GM12878 (cell line): ENCODE measurements at regions not wholly inside any gene's neighbourhood (a gene's known extent, or its start where the extent isn't known, plus 50 kb on each side); places are given as distances from the start of the nearest gene placed in this dataset.

Source experiments
- ATAC-seq: fragments of 200-7000 bp; cut with Tn5 transposase; 3 replicates; pipeline ENCODE4 v1.9.1; 2020; ENCODE audit warnings: mild to moderate bottlenecking, moderate library complexity
- BruUV-seq: library from RNA; stranded (reverse); fragments of 400-500 nt; replicated peaks from 2 replicates; lab custom pipeline; 2021; lab: Mats Ljungman, UMichigan
- CTCF ChIA-PET: fragments of 300-600 bp; sonication (Branson Sonifier 250); formaldehyde crosslinking; extraction: SDS; loops from one replicate; lab custom pipeline; 2021; ENCODE audit warnings: inconsistent platforms; lab: Yijun Ruan, JAX
- POLR2A ChIA-PET: fragments of 350-600 bp; formaldehyde crosslinking; extraction: SDS; loops from one replicate; lab custom pipeline; 2021; ENCODE audit warnings: inconsistent platforms; lab: Charles Lee
- RAD21 ChIA-PET: fragments of 300-600 bp; sonication (Branson Sonifier 250); formaldehyde crosslinking; loops from one replicate; lab custom pipeline; 2023; ENCODE audit warnings: antibody characterized with exemption; ENCODE audit not compliant: unreplicated experiment; lab: Charles Lee
- SMC1A ChIA-PET: fragments of 300-600 bp; sonication (Branson Sonifier 250); formaldehyde crosslinking; loops from one replicate; lab custom pipeline; 2023; ENCODE audit not compliant: unreplicated experiment, uncharacterized antibody; lab: Charles Lee
- DNase-seq: peaks from one replicate; pipeline ENCODE4 v3.0.0-alpha.2; 2011; ENCODE audit warnings: low read depth, low spot score
- FAIRE-seq: peaks from 3 replicates; lab custom pipeline; 2011; peaks lifted over from hg19 to GRCh38; lab: Jason Lieb, UNC
- H2AFZ ChIP-seq: 2 replicates; pipeline ENCODE4 v1.6.0; 2011; ENCODE audit warnings: low read depth, low read length, control low read depth; ENCODE audit not compliant: control insufficient read depth
- H3K27ac ChIP-seq: 2 replicates; pipeline ENCODE4 v1.5.1; 2011; ENCODE audit warnings: control low read depth; ENCODE audit not compliant: control insufficient read depth, insufficient read depth
- H3K27me3 ChIP-seq, 2 experiments: replicated peaks in 1 of 2; 2 replicates each; pipeline versions ENCODE4 v1.6.0 to v1.6.1; 2011; ENCODE audit warnings: low read length in 1 of 2; ENCODE audit not compliant: control insufficient read depth in 2 of 2, insufficient read depth in 2 of 2
- H3K36me3 ChIP-seq, 2 experiments: 2 replicates each; pipeline ENCODE4 v1.5.1; 2011; ENCODE audit warnings: low read length in 1 of 2; ENCODE audit not compliant: control insufficient read depth in 2 of 2, insufficient read depth in 2 of 2
- H3K4me1 ChIP-seq: 2 replicates; pipeline ENCODE4 v1.6.1; 2011; ENCODE audit warnings: mild to moderate bottlenecking, low read length, moderate library complexity, mixed read lengths; ENCODE audit not compliant: control insufficient read depth, insufficient read depth
- H3K4me2 ChIP-seq: 2 replicates; pipeline ENCODE4 v1.6.0; 2011; ENCODE audit warnings: control low read depth; ENCODE audit not compliant: control insufficient read depth, insufficient read depth
- H3K4me3 ChIP-seq: fragments of 200-600 bp; sonication (generic); 2 replicates; pipeline ENCODE4 v1.5.1; 2016
- H3K79me2 ChIP-seq: 2 replicates; pipeline ENCODE4 v1.6.0; 2011; ENCODE audit warnings: low read length; ENCODE audit not compliant: control insufficient read depth, insufficient read depth
- H3K9ac ChIP-seq: 2 replicates; pipeline ENCODE4 v1.8.0; 2011; ENCODE audit warnings: low read length, control low read depth, mixed read lengths; ENCODE audit not compliant: control insufficient read depth, insufficient read depth
- H3K9me3 ChIP-seq: replicated peaks from 3 replicates; pipeline ENCODE4 v1.5.1; 2011; ENCODE audit warnings: mild to moderate bottlenecking, low read length; ENCODE audit not compliant: control insufficient read depth, insufficient read depth
- H4K20me1 ChIP-seq: 2 replicates; pipeline ENCODE4 v1.6.0; 2011; ENCODE audit not compliant: control insufficient read depth, insufficient read depth
- CREM ChIP-seq: IDR thresholded peaks from 2 replicates; pipeline ENCODE4 v1.6.1; 2014; ENCODE audit warnings: antibody characterized with exemption, low read depth
- ETV6 ChIP-seq, 2 experiments: fragments of 450-650 bp in 1 of 2; IDR thresholded peaks in 1 of 2; conservative IDR thresholded peaks in 1 of 2; 2 replicates each; pipeline ENCODE4 v1.6.1; 2014; ENCODE audit warnings: antibody characterized with exemption in 1 of 2, borderline replicate concordance in 1 of 2, low read depth in 1 of 2, mild to moderate bottlenecking in 1 of 2, moderate library complexity in 1 of 2
- EZH2 ChIP-seq: IDR thresholded peaks from 2 replicates; pipeline ENCODE4 v1.6.1; 2012; ENCODE audit warnings: low read depth, mild to moderate bottlenecking, control low read depth, inconsistent platforms, low read length, borderline replicate concordance; ENCODE audit not compliant: control insufficient read depth
- IRF4 ChIP-seq: IDR thresholded peaks from 2 replicates; pipeline ENCODE4 v1.6.1; 2011; ENCODE audit warnings: low read depth, low read length
- JUND ChIP-seq: IDR thresholded peaks from 2 replicates; pipeline ENCODE4 v1.6.1; 2012; ENCODE audit warnings: low read depth, mild to moderate bottlenecking, low read length, improper control_type of control experiment, moderate library complexity
- NKRF ChIP-seq: fragments of 450-650 bp; conservative IDR thresholded peaks from 2 replicates; pipeline ENCODE4 v1.6.1; 2017; ENCODE audit warnings: mild to moderate bottlenecking, moderate library complexity
- NR2C1 ChIP-seq: fragments of 450-650 bp; IDR thresholded peaks from 2 replicates; pipeline ENCODE4 v1.6.1; 2017; ENCODE audit warnings: antibody characterized with exemption, mild to moderate bottlenecking, moderate library complexity
- ZNF24 ChIP-seq: fragments of 450-650 bp; IDR thresholded peaks from 2 replicates; pipeline ENCODE4 v1.6.1; 2017; ENCODE audit warnings: antibody characterized with exemption, mild to moderate bottlenecking
- ZNF384 ChIP-seq: IDR thresholded peaks from 2 replicates; pipeline ENCODE4 v1.6.1; 2012; ENCODE audit warnings: low read depth, mild to moderate bottlenecking, low read length, improper control_type of control experiment, borderline replicate concordance
- WGBS: methylation state at CpG from one replicate; pipeline ENCODE4 v1.1.6; 2016; ENCODE audit warnings: low lambda C conversion rate; ENCODE audit not compliant: insufficient replicate concordance, insufficient coverage; ENCODE audit errors: missing lambda C conversion rate; 5-methylcytosine and 5-hydroxymethylcytosine counted together
- in situ Hi-C: fragments of 300-500 bp; cut with MboI; formaldehyde crosslinking; loops from 9 replicates; pipeline ENCODE4 v1.14.3; 2018; ENCODE audit warnings: mixed read lengths
- intact Hi-C: fragments of 100-400 bp; cut with micrococcal nuclease; formaldehyde crosslinking; loops from one replicate; pipeline ENCODE4 v1.14.2; 2022; ENCODE audit not compliant: unreplicated experiment
- TF ChIP-seq, protein P1 (sequence below): fragments of 450-650 bp; IDR thresholded peaks from 2 replicates; pipeline ENCODE4 v1.6.1; 2017; ENCODE audit warnings: mild to moderate bottlenecking, low read depth, inconsistent platforms; ENCODE audit not compliant: poor library complexity, severe bottlenecking
- TF ChIP-seq, protein P2 (sequence below): fragments of 450-650 bp; IDR thresholded peaks from 2 replicates; pipeline ENCODE4 v1.6.1; 2017; ENCODE audit warnings: mild to moderate bottlenecking

DNA sequence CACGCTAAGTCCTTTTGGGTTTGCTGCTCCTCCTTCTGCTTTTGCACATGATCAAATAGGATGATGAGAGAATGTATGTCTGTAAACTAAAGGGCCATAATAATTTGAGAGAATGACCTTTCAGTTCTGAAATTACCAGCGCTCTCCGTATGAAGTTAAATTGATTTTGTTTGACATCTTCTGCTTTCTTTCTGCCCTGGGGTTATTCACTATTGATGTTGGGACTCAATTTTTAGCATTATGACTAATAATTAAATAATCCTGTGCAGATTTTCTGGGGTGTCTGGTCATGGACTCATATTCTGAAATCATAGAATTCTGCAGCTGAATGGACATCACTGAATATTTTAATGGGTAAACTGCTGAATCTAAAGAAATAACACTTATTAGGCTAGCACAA lies 423.2 kb downstream of the POM121L12 start:
- Histone ChIP-seq H3K27me3 (no peaks in the 10 kb centered on the region), H2AFZ (no peak overlapping the region), H3K9ac (no peak overlapping the region), H3K9me3 (no peaks in the 10 kb centered on the region), H3K36me3 (no peaks in the 10 kb centered on the region), H3K27ac (no peak overlapping the region), H3K79me2 (no peaks in the 10 kb centered on the region), H4K20me1 (no peaks in the 10 kb centered on the region), H3K4me2 (no peak overlapping the region), H3K4me3 (no peak overlapping the region), H3K4me1 (no peaks in the 10 kb centered on the region)
- ChIA-PET CTCF (no interaction called here), POLR2A (no interaction called here), SMC1A (no interaction called here), RAD21 (no interaction called here)
- WGBS, result 58% methylated on average over 3 of the region's 3 CpGs
- in situ Hi-C loops, result no loop called here
- intact Hi-C loops, result no loop called here
- no peak for TF ChIP-seq ZNF24
- TF ChIP-seq CREM, result no peak
- TF ChIP-seq, protein P1, sequence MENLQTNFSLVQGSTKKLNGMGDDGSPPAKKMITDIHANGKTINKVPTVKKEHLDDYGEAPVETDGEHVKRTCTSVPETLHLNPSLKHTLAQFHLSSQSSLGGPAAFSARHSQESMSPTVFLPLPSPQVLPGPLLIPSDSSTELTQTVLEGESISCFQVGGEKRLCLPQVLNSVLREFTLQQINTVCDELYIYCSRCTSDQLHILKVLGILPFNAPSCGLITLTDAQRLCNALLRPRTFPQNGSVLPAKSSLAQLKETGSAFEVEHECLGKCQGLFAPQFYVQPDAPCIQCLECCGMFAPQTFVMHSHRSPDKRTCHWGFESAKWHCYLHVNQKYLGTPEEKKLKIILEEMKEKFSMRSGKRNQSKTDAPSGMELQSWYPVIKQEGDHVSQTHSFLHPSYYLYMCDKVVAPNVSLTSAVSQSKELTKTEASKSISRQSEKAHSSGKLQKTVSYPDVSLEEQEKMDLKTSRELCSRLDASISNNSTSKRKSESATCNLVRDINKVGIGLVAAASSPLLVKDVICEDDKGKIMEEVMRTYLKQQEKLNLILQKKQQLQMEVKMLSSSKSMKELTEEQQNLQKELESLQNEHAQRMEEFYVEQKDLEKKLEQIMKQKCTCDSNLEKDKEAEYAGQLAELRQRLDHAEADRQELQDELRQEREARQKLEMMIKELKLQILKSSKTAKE, result no peak
- DNase-seq, result no peak
- ATAC-seq, result no peak
- no peak for FAIRE-seq
- no TSS peak for BruUV-seq

DNA sequence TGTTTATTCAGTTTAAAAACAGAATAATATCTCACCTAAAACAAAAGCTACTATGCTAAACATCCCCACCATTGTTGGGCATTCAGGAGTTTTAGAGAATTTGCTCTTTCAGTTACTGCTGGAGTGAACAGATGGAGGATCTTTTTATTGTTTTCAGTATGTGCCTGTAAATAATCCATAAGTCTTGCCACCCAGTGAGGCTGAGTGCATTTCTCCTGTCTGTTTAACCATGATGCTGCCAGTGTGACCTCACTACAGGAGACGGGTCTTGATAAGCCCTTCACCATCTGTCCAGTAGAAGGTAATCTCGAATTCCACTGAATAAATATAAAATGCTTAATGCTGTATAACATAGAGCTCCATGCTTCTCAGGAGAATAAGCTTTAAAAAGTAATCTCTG lies 430.9 kb downstream of the POM121L12 start:
- FAIRE-seq, result no peak
- intact Hi-C loops (no loop called here), in situ Hi-C loops (no loop called here)
- H3K79me2 ChIP-seq, result no peaks in the 10 kb centered on the region
- H3K27me3 ChIP-seq, result no peaks in the 10 kb centered on the region
- DNase-seq, result no peak
- H3K9ac ChIP-seq, result no peak overlapping the region
- H3K4me2 ChIP-seq, result no peak overlapping the region
- SMC1A ChIA-PET, result no interaction called here
- H3K4me1 ChIP-seq, result no peaks in the 10 kb centered on the region
- POLR2A ChIA-PET, result no interaction called here
- 0% methylated on average over 2 of the region's 2 CpGs for WGBS
- H3K4me3 ChIP-seq, result no peak overlapping the region
- ATAC-seq, result no peak
- H3K9me3 ChIP-seq, result no peaks in the 10 kb centered on the region
- no peak overlapping the region for H2AFZ ChIP-seq
- H3K36me3 ChIP-seq, result no peaks in the 10 kb centered on the region
- no peaks in the 10 kb centered on the region for H4K20me1 ChIP-seq
- RAD21 ChIA-PET, result no interaction called here
- no peak overlapping the region for H3K27ac ChIP-seq
- CTCF ChIA-PET, result no interaction called here
- BruUV-seq, result no TSS peak
- TF ChIP-seq, protein P2, sequence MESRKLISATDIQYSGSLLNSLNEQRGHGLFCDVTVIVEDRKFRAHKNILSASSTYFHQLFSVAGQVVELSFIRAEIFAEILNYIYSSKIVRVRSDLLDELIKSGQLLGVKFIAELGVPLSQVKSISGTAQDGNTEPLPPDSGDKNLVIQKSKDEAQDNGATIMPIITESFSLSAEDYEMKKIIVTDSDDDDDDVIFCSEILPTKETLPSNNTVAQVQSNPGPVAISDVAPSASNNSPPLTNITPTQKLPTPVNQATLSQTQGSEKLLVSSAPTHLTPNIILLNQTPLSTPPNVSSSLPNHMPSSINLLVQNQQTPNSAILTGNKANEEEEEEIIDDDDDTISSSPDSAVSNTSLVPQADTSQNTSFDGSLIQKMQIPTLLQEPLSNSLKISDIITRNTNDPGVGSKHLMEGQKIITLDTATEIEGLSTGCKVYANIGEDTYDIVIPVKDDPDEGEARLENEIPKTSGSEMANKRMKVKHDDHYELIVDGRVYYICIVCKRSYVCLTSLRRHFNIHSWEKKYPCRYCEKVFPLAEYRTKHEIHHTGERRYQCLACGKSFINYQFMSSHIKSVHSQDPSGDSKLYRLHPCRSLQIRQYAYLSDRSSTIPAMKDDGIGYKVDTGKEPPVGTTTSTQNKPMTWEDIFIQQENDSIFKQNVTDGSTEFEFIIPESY, result no peak
- TF ChIP-seq ZNF384, result no peak
- no peak for TF ChIP-seq NR2C1
- no peak for TF ChIP-seq ETV6 (conservative IDR thresholded peaks at IDR 0.05 in 1 of 2, IDR thresholded peaks at IDR 0.05 in 1 of 2; ENCODE audit: borderline replicate concordance in 1 of 2, low read depth in 1 of 2)
- TF ChIP-seq IRF4, result no peak
- TF ChIP-seq JUND, result no peak
- no peak for TF ChIP-seq EZH2
- TF ChIP-seq NKRF, result no peak
